ENCODE measurements at regions not wholly inside any gene's neighbourhood (a gene's known extent, or its start where the extent isn't known, plus 50 kb on each side); places are given as distances from the start of the nearest gene placed in this dataset.

GRCh38 chr11:133713406-133713805 lies 131.9 kb downstream of the SPATA19 start:
- ChIA-PET POLR2A (interaction anchor here (0.6 kb wide), 1 partner anchor 15 kb away, joined by 3 read pairs; no protein-coding TSS in a partner anchor), CTCF (ENCODE audit: low intra/inter-chr PET ratio) (no interaction called here)
- H3K27me3 ChIP-seq (ENCODE audit: control insufficient read depth in 2 of 2, insufficient read depth in 2 of 2, low read length in 2 of 2), result no peaks in the 10 kb centered on the region
- H3K9me1 ChIP-seq (ENCODE audit: control insufficient read depth, insufficient read depth, low read length), result no peaks in the 10 kb centered on the region
- H3K4me1 ChIP-seq (replicated peaks in 1 of 2; ENCODE audit: control insufficient read depth in 2 of 2, insufficient read depth in 2 of 2, low read length in 2 of 2), result no peaks in the 10 kb centered on the region
- no peak for ATAC-seq
- no peak for FAIRE-seq
- H3K9me3 ChIP-seq (replicated peaks; ENCODE audit: control insufficient read depth, insufficient read depth, low read depth, low read length), result no peaks in the 10 kb centered on the region
- H3K4me2 ChIP-seq (ENCODE audit: insufficient read depth, low read length), result no peak overlapping the region
- BruUV-seq (replicated peaks), result no TSS peak
- H3K27ac ChIP-seq (ENCODE audit: extremely low read depth, low read depth, low read length), result no peak overlapping the region
- DNase-seq (ENCODE audit: extremely low read depth in 1 of 4, low spot score in 3 of 4), result no peak
- no peak overlapping the region for H2AFZ ChIP-seq (ENCODE audit: low read depth, low read length)
- no peaks in the 10 kb centered on the region for H3K79me2 ChIP-seq (ENCODE audit: control insufficient read depth, insufficient read depth, low read length)
- in situ Hi-C loops (cut with MboI), result no loop called here
- 0% methylated on average over 3 of the region's 3 CpGs for WGBS (ENCODE audit: insufficient coverage, low coverage, missing lambda C conversion rate)
- no peak overlapping the region for H3K9ac ChIP-seq (ENCODE audit: insufficient read depth in 1 of 2, low read depth in 2 of 2, low read length in 2 of 2)
- H3K36me3 ChIP-seq (ENCODE audit: control insufficient read depth, insufficient read depth, low read length), result no peaks in the 10 kb centered on the region
- intact Hi-C loops (cut with micrococcal nuclease), result no loop called here
- H3K4me3 ChIP-seq, result no peak overlapping the region
- no peaks in the 10 kb centered on the region for H4K20me1 ChIP-seq (replicated peaks; ENCODE audit: control insufficient read depth, insufficient read depth, low read length)
- TF ChIP-seq SMARCA4 (IDR thresholded peaks at IDR 0.05), result no peak
- TF ChIP-seq MTA3 (IDR thresholded peaks at IDR 0.05; ENCODE audit: borderline replicate concordance), result no peak
- no peak for TF ChIP-seq BRF1 (IDR thresholded peaks at IDR 0.05; ENCODE audit: borderline replicate concordance, extremely low read depth, insufficient read length)
- TF ChIP-seq MTA2 (IDR thresholded peaks at IDR 0.05; ENCODE audit: low read depth), result no peak
- TF ChIP-seq DEAF1 (CRISPR knock-in tag; IDR thresholded peaks at IDR 0.05), result no peak
- TF ChIP-seq WHSC1 (IDR thresholded peaks at IDR 0.05; ENCODE audit: low read length), result no peak
- no peak for TF ChIP-seq PRPF4 (IDR thresholded peaks at IDR 0.05; ENCODE audit: insufficient read depth, low read depth, low read length, poor library complexity, severe bottlenecking)
- no peak for TF ChIP-seq CREBBP (IDR thresholded peaks at IDR 0.05; ENCODE audit: low read depth, low read length)
- no peak for TF ChIP-seq ZNF3 (CRISPR knock-in tag; IDR thresholded peaks at IDR 0.05)
- no peak for TF ChIP-seq ZNF146 (CRISPR knock-in tag; IDR thresholded peaks at IDR 0.05; ENCODE audit: unreplicated experiment)
- TF ChIP-seq SMARCC2 (IDR thresholded peaks at IDR 0.05; ENCODE audit: low read depth), result no peak
- TF ChIP-seq NR0B1 (IDR thresholded peaks at IDR 0.05; ENCODE audit: partially characterized antibody), result no peak
- no peak for TF ChIP-seq NFATC3 (IDR thresholded peaks at IDR 0.05)
- no peak for TF ChIP-seq ZNF668 (CRISPR knock-in tag; IDR thresholded peaks at IDR 0.05)
- TF ChIP-seq ZNF75A (CRISPR knock-in tag; IDR thresholded peaks at IDR 0.05), result no peak
